ENCODE measurements at regions not wholly inside any gene's neighbourhood (a gene's known extent, or its start where the extent isn't known, plus 50 kb on each side); places are given as distances from the start of the nearest gene placed in this dataset.

DNA sequence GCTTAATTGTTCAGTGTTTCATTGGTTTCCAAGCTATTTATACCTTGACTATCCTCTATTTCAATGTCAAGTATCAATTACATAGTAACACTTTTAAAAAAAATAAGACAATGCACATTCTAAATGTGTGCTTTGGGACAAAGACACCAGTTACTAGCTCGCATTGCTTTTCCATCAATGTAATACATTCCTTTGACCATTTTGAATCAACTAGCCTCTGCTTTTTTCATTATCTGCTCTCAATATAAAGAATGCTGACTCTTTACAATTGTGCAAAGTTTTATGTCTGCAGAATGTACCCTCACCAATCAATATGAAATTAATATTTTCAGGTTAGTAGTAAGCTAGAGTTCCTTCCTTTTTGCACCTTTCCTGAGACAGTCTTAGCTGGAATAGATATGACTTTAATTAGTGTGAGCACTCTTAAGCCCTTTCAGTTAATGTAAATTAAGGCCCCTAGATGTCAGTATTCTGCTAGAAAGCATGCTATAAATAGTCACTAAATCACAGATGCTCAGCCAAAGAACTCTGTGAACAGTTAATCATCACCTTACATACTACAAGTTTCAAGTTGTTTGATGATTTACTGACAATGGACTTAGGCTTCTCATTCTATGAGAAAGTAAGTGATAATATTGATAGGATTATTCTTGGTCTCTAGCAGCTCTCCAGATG lies 413.6 kb downstream of the PTH2R start:
- Histone ChIP-seq H3K4me3 (no peak overlapping the region), H3K4me1 (no peaks in the 10 kb centered on the region), H3K9me3 (no peaks in the 10 kb centered on the region), H3K27me3 (no peaks in the 10 kb centered on the region), H3K27ac (no peak overlapping the region), H3K36me3 (no peaks in the 10 kb centered on the region)
- TF ChIP-seq, protein P1, sequence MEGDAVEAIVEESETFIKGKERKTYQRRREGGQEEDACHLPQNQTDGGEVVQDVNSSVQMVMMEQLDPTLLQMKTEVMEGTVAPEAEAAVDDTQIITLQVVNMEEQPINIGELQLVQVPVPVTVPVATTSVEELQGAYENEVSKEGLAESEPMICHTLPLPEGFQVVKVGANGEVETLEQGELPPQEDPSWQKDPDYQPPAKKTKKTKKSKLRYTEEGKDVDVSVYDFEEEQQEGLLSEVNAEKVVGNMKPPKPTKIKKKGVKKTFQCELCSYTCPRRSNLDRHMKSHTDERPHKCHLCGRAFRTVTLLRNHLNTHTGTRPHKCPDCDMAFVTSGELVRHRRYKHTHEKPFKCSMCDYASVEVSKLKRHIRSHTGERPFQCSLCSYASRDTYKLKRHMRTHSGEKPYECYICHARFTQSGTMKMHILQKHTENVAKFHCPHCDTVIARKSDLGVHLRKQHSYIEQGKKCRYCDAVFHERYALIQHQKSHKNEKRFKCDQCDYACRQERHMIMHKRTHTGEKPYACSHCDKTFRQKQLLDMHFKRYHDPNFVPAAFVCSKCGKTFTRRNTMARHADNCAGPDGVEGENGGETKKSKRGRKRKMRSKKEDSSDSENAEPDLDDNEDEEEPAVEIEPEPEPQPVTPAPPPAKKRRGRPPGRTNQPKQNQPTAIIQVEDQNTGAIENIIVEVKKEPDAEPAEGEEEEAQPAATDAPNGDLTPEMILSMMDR (IDR thresholded peaks at IDR 0.05) = peak in 7 of 9 donors; percentile 11 to 49 (median 22)
- ATAC-seq (no peak), DNase-seq (no peak)
- WGBS, 2 donors = 50 to 53% methylated on average over 1 of the region's 1 CpG
- intact Hi-C loops (cut with DNase I) = no loop called here

- H3K4me3 ChIP-seq = no peak overlapping the region
- H3K27ac ChIP-seq = no peak overlapping the region
- no peaks in the 10 kb centered on the region for H3K36me3 ChIP-seq
- no peaks in the 10 kb centered on the region for H3K4me1 ChIP-seq
- no peaks in the 10 kb centered on the region for H3K27me3 ChIP-seq
- TF ChIP-seq, protein P1 (IDR thresholded peaks at IDR 0.05) = no peak
- WGBS, 2 donors = 35 to 42% methylated on average over 3 of the region's 3 CpGs
- H3K9me3 ChIP-seq = no peaks in the 10 kb centered on the region
- DNase-seq (no peak), ATAC-seq (no peak)
- intact Hi-C loops (cut with DNase I) = no loop called here
Observed at GRCh38 chr2:208827109-208827508, 420.5 kb downstream of the PTH2R start.

- Histone ChIP-seq H3K27ac (no peak overlapping the region), H3K4me3 (no peak overlapping the region), H3K4me1 (no peaks in the 10 kb centered on the region), H3K27me3 (no peaks in the 10 kb centered on the region), H3K36me3 (no peaks in the 10 kb centered on the region), H3K9me3 (no peaks in the 10 kb centered on the region)
- 40 to 44% methylated on average over 4 of the region's 4 CpGs for WGBS, 2 donors
- intact Hi-C loops (cut with DNase I) = no loop called here
- TF ChIP-seq, protein P1 (IDR thresholded peaks at IDR 0.05) = no peak
- DNase-seq = no peak
- ATAC-seq = no peak
Observed at GRCh38 chr2:208827549-208828221, 421.1 kb downstream of the PTH2R start.

- Histone ChIP-seq H3K9me3 (peaks cover 0 to 4% (median 0%) of the 10 kb centered on the region in 11 donors), H3K4me3 (no peak overlapping the region), H3K4me1 (no peaks in the 10 kb centered on the region), H3K36me3 (no peaks in the 10 kb centered on the region), H3K27ac (no peak overlapping the region), H3K27me3 (no peaks in the 10 kb centered on the region)
- intact Hi-C loops (cut with DNase I) = no loop called here
- TF ChIP-seq, protein P1 (IDR thresholded peaks at IDR 0.05) = no peak
- ATAC-seq (no peak), DNase-seq (no peak)
- WGBS, 2 donors = 85 to 92% methylated on average over 3 of the region's 3 CpGs
Observed at GRCh38 chr2:208830203-208830602, 423.6 kb downstream of the PTH2R start.

Measured in heart right ventricle (tissue), 16 donors.